HG03442 (cell line): ENCODE measurements at regions not wholly inside any gene's neighbourhood (a gene's known extent, or its start where the extent isn't known, plus 50 kb on each side); places are given as distances from the start of the nearest gene placed in this dataset.
"Not testable (repeated sequence)": the region's sequence is repeated elsewhere in the genome, so short reads cannot be mapped to it uniquely, and the experiment has no call there.

ENCODE experiments used
- ATAC-seq: cut with Tn5 transposase; IDR thresholded peaks from one replicate; pipeline ENCODE4 v1.9.1; 2021; ENCODE audit warnings: mild to moderate bottlenecking, moderate library complexity; ENCODE audit not compliant: unreplicated experiment

GRCh38 chr5:174459071-174459702 is 265.2 kb upstream of the MSX2 start:
- ATAC-seq, result no peak

DNA sequence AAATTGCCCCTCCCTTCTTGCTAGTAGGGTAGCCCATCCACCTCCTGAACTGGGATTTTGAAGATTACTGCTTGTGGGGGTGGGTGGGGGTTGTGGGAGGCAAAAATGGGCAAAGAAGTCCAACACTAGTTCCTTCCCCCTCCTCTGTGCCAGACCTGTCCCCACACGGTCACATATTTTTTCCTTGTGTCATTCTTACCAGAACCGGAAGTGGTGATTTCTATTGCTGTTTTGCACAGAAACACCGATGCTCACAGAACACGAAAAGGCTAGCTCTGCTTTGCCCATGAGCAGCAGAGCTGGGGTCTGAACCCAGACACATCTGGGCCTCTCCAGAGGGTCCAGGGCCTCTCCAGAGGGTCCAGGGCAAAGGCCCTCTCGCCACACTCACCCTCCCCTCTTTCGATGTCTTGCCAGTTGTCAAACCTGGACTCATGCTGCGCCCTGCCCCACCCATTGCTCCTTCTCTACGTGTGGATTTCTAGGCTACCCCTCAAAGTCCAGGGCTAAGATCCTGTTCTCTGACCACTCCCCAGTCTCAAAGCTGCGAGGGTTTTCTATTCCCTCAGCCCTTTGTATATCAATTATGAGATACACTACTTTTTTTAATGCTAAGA is 264.4 kb upstream of the MSX2 start:
- ATAC-seq, result no peak

- no peak for ATAC-seq
Observed at GRCh38 chr5:174462129-174462528, 262.3 kb upstream of the MSX2 start.

DNA sequence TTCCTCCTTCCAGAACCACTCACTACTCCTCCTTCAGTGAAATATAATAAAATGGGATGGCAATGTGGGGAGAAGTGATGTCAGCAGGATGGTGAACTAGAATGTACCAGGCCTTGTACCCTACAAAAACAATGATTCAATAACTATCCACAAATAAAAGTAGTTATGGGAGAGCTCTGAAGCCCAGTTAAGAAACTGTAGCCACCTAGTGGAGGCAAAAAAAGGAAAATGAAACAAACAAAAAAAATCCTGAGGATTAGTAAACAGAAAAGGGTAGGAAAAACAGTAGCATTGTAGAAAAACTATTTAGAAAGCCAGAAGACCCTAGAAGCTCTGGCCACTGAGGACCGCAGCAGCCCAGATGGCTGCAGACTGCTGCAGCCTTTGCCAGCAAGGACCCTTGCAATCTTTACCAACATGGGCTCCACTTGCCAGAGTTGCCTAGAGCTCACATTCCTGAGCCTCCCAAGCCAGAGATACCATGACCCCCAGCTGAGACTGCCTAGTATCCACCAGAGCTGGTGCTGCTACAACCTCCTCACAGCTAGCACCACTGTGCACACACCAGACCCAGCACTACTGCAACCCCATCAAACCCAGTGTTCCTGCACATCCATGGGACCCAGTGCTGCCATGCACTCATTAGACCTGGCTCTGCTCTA is 259.7 kb upstream of the MSX2 start:
- no peak for ATAC-seq

- not testable (repeated sequence) for ATAC-seq
Observed at GRCh38 chr5:174471528-174471927, 252.9 kb upstream of the MSX2 start.

DNA sequence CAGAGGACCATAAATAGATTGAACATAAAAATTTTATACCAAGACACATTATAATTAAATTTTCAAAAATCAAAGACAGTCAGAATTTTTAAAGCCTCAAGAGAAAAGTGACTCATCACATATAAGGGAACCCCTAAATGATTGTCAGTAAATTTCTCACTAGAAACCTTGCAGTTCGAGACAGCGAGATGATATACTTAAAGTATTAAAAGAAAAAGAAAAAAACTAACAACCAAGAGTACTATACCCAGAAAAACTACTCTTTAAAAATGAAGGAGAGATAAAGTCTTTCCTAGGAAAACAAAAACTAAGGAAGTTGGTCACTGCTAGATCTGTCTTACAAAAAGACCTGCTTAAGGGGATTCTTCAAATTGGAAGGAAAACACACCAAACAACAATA is 251.4 kb upstream of the MSX2 start:
- ATAC-seq, result no peak

- ATAC-seq, result not testable (repeated sequence)
Observed at GRCh38 chr5:174476001-174476400, 248.4 kb upstream of the MSX2 start.

DNA sequence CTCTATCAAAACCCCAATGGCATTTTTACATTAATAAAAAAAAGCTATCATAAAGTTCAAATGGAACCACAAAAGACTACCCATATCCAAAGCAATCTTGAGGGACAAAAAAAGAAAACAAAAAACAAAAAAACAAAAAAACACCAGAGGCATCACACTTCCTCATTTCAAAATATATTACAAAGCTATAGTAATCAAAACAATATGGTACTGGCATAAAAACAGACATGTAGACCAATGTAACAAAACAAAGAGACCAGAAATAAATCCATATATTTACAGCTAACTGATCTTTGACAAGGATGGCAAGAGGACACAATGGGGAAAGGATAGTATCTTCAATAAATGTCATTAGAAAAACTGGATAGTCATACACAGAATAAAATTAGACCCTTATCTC is 245.1 kb upstream of the MSX2 start:
- ATAC-seq, result no peak

- no peak for ATAC-seq
Observed at GRCh38 chr5:174481737-174482136, 242.6 kb upstream of the MSX2 start.

DNA sequence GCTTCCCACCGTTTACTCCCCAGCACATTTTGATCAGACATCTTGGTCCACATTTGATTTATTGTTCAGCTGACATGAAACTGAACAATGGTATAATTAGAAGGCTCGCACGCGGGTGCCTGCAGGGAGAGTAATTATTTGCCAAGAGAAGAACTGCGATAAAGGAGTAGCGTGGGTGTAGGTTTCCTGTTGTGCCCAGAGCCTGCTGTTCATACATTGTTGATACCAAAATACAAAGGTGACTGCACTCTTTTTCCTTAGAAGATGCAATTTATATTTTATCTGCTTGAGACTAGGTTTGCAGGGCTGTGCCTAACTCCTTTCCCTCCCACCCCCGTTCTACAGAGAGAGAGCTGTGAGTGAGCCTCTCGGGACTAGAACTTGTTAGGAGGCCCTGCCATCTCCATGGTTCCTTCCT is 241.8 kb upstream of the MSX2 start:
- ATAC-seq, result no peak

- ATAC-seq, result no peak
Observed at GRCh38 chr5:174483411-174483810, 241.0 kb upstream of the MSX2 start.

DNA sequence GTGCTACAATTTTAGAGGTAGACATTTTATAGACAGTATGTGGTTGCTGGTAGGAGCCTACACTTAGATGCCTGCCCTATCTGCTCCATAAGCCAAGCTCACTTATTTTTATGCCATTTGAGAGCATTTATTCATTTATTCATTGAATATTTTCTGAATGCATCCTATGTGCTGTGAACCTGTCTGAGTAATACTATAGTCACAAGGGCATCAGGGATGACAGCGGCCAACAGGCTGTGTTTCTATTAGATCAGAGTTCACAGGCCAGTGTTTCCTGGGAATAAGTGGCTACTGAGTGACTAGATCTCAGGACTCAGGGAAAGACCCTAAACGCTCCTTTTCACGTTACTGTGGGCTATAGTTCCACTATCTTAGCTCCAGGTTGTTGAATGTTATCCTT is 235.2 kb upstream of the MSX2 start:
- no peak for ATAC-seq

- ATAC-seq, result no peak
Observed at GRCh38 chr5:174489920-174490597, 234.3 kb upstream of the MSX2 start.

DNA sequence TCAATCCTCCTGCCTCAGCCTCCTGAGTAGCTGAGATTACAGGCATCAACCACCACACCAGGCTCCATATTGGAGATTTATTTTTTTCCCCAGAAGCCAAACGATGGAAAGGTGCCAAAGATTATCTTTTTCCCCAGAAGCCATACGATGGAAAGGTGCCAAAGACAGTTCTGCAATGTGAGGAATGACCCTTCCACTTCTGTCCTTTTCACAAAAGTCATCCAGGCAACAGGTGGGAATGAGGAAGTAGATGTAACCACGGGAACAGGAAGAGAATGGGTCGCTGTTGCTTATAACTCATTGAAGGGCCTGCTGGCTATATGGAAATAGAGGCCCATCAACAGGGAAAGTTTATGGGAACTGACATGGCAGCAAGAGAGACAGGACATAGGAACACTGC is 233.7 kb upstream of the MSX2 start:
- ATAC-seq, result no peak

DNA sequence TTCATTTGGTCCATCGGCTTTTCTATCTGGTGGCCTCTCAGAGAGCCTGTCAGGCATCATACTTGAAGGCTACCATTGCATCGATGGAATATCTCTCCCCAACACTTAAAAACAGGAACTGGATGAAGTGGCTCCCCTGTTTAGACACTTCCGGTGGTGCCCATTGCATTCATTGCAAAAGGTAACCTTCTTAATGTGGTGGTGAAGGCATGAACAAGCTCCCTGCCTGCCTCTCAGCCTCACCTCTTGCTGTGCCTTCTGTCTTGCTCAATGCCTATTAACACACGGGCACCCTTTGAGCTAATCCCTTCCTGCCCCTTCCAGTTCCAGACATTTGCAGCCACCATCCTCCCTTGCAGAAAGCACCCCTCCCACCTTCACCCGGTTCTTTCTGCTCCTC is 233.1 kb upstream of the MSX2 start:
- no peak for ATAC-seq

- ATAC-seq, result no peak
Observed at GRCh38 chr5:174491761-174492350, 232.5 kb upstream of the MSX2 start.

DNA sequence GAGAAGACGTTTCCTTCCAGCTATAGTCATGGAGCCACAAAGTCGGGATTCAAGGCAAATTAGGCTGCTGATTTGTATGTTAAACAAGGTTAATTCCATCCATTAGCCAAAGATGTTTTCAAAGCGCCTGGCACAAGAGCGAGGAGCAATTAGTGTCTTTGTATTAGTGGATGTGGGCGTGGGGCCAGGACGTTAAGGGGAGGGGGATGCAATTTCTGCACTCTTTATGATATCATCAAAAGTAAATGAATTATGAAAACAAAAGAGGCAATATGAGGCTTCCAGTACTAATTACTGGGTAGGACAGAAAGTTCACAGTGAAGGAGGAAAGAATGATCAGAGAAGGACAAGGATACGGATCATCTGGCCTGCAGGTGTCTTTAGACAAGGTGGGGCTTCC is 230.9 kb upstream of the MSX2 start:
- no peak for ATAC-seq

DNA sequence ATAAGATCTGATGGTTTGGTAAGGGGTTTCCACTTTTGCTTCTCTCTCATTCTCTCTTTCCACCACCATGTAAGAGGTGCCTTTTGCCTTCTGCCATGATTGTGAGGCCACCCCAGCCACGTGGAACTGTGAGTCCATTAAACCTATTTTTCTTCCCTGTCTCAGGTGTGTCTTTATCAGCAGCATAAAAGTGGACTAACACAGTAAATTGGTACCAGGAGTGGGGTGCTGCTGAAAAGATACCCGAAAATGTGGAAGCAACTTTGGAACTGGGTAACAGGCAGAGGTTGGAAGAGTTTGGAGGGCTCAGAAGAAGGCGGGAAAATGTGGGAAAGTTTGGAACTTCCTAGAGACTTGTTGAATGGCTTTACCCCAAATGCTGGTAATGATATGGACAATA is 226.4 kb upstream of the MSX2 start:
- not testable (repeated sequence) for ATAC-seq

- not testable (repeated sequence) for ATAC-seq
Observed at GRCh38 chr5:174498575-174498974, 225.8 kb upstream of the MSX2 start.

DNA sequence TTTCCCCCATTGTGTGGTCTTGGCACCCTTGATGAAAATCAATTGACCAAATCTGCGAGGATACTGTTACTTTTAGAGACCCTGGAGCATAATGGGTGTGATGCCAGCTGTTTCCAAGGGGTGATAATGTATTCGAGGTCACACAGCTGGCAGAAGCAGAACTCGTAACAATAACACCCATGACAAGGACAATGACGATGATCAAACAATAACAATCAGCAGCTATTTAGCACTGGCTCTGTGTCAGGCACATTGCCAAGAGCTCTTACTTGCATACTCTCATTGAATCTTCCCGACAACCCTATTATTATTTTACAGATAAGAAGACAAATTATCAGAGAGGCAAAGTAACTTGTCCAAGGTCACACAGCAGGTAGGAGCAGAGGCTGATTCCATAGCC is 223.7 kb upstream of the MSX2 start:
- ATAC-seq, result no peak

DNA sequence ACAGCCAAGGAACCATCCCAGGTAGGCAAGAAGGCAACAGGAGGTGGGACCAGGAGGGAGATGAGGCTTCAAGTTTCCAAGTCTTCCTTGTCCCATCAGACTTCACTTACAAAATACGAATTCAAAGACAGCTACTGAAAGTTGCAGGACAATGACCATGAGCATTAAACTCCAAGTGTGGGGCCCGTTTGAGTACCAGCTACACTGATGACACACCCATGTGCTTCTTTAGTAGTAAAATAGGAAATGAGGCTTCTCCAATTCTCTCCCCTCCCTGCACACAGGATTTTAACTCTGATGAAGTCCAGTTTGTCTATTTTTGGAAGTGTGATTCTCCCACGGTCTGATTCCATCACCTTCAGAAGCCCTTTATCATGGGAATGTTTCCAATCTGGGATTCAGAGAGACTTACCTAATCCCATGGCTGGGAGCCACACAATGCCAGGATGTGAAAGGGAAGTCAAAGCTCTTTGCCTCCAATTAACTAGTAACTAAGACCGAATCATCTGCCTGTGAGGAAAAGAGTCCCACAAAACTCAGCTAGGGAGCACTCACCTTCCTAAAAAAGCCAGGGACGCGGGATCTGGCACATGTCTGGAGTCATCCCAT is 222.8 kb upstream of the MSX2 start:
- no peak for ATAC-seq
